Left lung (tissue), 4 donors: ENCODE measurements at regions not wholly inside any gene's neighbourhood (a gene's known extent, or its start where the extent isn't known, plus 50 kb on each side); places are given as distances from the start of the nearest gene placed in this dataset.

Source experiments
- ATAC-seq: fragments of 200-7000 bp; cut with Tn5 transposase; one replicate; pipeline ENCODE4 v1.9.1; 2020; ENCODE audit warnings: moderate library complexity
- DNase-seq, 4 donors: peaks; one replicate each; pipeline ENCODE4 v3.0.0-alpha.2; 2013 to 2020
- H3K27ac ChIP-seq, 2 donors: fragments of 200-600 bp; sonication (generic) in 1 of 2; one replicate each; pipeline versions ENCODE4 v1.5.0 to v1.8.0; 2020 to 2021
- H3K27me3 ChIP-seq, 2 donors: fragments of 200-600 bp; sonication (generic) in 1 of 2; one replicate each; pipeline versions ENCODE4 v1.5.0 to v1.8.0; 2020 to 2021
- H3K36me3 ChIP-seq, 2 donors: fragments of 200-600 bp; sonication (generic) in 1 of 2; one replicate each; pipeline versions ENCODE4 v1.5.0 to v1.8.0; 2020 to 2021
- H3K4me1 ChIP-seq, 2 donors: fragments of 200-600 bp; one replicate each; pipeline ENCODE4 v1.8.0; 2021
- H3K4me3 ChIP-seq, 2 donors: fragments of 200-600 bp; sonication (generic) in 1 of 2; one replicate each; pipeline versions ENCODE4 v1.5.0 to v1.8.0; 2020 to 2021; ENCODE audit warnings: mild to moderate bottlenecking in 1 of 2
- H3K9me3 ChIP-seq, 2 donors: fragments of 200-600 bp; sonication (generic) in 1 of 2; one replicate each; pipeline versions ENCODE4 v1.5.0 to v1.8.0; 2020 to 2021
- intact Hi-C, 2 donors: fragments of 100-400 bp; cut with DNase I; formaldehyde crosslinking; loops; one replicate each; pipeline versions ENCODE4 v1.11.2 to v1.14.2; 2022
- TF ChIP-seq, protein P1 (sequence below), 2 donors: fragments of 200-600 bp; sonication (generic) in 1 of 2; IDR thresholded peaks; one replicate each; pipeline versions ENCODE4 v1.5.0 to v1.8.0; 2021; ENCODE audit warnings: antibody characterized with exemption in 2 of 2
- donor health status: DM: no; HTN: yes; CAD: no.
- donor health status: DM: no; HTN: no; CAD: no.

DNA sequence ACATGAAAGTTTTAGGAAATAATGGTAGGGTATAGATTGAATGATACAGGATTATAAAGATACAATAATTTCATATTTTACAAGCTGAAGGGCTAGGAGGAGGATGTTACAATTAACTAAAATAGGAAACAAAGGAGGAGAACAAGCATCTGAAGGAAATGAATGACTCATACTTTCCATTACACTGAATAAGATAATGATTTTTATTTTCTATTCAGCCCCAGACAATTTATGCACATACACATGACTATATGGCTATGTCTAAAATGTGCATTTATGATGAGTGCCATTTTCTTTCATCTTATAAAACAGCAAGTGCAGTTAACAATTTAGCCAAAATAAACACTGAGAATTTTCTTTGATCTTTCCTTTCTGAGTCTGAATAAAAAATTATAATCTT, 994.6 kb upstream of the ADGRB3 start:
- Histone ChIP-seq H3K9me3 (no peaks in the 10 kb centered on the region), H3K36me3 (no peaks in the 10 kb centered on the region), H3K4me1 (no peaks in the 10 kb centered on the region), H3K27ac (no peak overlapping the region), H3K27me3 (no peaks in the 10 kb centered on the region), H3K4me3 (no peak overlapping the region)
- TF ChIP-seq, protein P1, sequence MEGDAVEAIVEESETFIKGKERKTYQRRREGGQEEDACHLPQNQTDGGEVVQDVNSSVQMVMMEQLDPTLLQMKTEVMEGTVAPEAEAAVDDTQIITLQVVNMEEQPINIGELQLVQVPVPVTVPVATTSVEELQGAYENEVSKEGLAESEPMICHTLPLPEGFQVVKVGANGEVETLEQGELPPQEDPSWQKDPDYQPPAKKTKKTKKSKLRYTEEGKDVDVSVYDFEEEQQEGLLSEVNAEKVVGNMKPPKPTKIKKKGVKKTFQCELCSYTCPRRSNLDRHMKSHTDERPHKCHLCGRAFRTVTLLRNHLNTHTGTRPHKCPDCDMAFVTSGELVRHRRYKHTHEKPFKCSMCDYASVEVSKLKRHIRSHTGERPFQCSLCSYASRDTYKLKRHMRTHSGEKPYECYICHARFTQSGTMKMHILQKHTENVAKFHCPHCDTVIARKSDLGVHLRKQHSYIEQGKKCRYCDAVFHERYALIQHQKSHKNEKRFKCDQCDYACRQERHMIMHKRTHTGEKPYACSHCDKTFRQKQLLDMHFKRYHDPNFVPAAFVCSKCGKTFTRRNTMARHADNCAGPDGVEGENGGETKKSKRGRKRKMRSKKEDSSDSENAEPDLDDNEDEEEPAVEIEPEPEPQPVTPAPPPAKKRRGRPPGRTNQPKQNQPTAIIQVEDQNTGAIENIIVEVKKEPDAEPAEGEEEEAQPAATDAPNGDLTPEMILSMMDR (IDR thresholded peaks at IDR 0.05): no peak
- intact Hi-C loops: no loop called here
- ATAC-seq (no peak), DNase-seq (no peak)

GRCh38 chr6:67639161-67639560, 995.9 kb upstream of the ADGRB3 start:
- intact Hi-C loops: no loop called here
- no peaks in the 10 kb centered on the region for H3K27me3 ChIP-seq
- no peaks in the 10 kb centered on the region for H3K36me3 ChIP-seq
- H3K27ac ChIP-seq: no peak overlapping the region
- DNase-seq: no peak
- ATAC-seq: no peak
- TF ChIP-seq, protein P1 (IDR thresholded peaks at IDR 0.05): no peak
- peaks cover 0 to 11% of the 10 kb centered on the region in 2 donors for H3K9me3 ChIP-seq
- no peaks in the 10 kb centered on the region for H3K4me1 ChIP-seq
- no peak overlapping the region for H3K4me3 ChIP-seq

DNA sequence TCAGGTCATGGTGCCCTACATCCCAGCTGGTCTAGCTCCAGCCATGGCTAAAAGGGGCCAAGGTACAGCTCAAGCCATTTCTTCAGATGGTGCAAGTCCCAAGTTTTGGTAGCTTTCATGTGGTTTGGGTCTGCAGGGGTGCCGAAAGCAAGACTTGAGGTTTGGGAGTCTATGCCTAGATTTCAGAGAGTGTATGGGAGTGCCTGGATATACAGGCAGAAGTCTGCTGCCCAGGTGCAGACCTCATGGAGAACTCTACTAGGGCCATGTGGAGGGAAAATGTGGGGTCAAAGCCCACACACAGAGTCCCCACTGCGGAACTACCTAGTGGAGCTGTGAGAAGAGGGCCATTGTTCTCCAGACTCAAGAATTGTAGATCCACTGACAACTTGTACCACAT, 1000.9 kb upstream of the ADGRB3 start:
- Histone ChIP-seq H3K9me3 (peaks cover 0 to 25% of the 10 kb centered on the region in 2 donors), H3K36me3 (no peaks in the 10 kb centered on the region), H3K4me3 (no peak overlapping the region), H3K4me1 (no peaks in the 10 kb centered on the region), H3K27me3 (no peaks in the 10 kb centered on the region), H3K27ac (no peak overlapping the region)
- no peak for ATAC-seq
- intact Hi-C loops: no loop called here
- TF ChIP-seq, protein P1 (IDR thresholded peaks at IDR 0.05): no peak
- DNase-seq: peak in 1 of 4 donors; percentile 2

GRCh38 chr6:67633058-67633457, 1002.0 kb upstream of the ADGRB3 start:
- ATAC-seq: no peak
- TF ChIP-seq, protein P1 (IDR thresholded peaks at IDR 0.05): no peak
- H3K27me3 ChIP-seq: no peaks in the 10 kb centered on the region
- intact Hi-C loops: no loop called here
- no peak overlapping the region for H3K27ac ChIP-seq
- H3K36me3 ChIP-seq: no peaks in the 10 kb centered on the region
- no peaks in the 10 kb centered on the region for H3K4me1 ChIP-seq
- no peak overlapping the region for H3K4me3 ChIP-seq
- H3K9me3 ChIP-seq: peaks cover 0 to 25% of the 10 kb centered on the region in 2 donors
- DNase-seq: no peak

GRCh38 chr6:67630146-67630545, 1004.9 kb upstream of the ADGRB3 start:
- peak; percentile 54 for ATAC-seq
- intact Hi-C loops: no loop called here

More at GRCh38 chr6:67630146-67630545, 1004.9 kb upstream of the ADGRB3 start:
- no peaks in the 10 kb centered on the region for H3K4me1 ChIP-seq
- no peak for DNase-seq
- peaks cover 0 to 23% of the 10 kb centered on the region in 2 donors for H3K9me3 ChIP-seq
- TF ChIP-seq, protein P1 (IDR thresholded peaks at IDR 0.05): no peak
- H3K36me3 ChIP-seq: no peaks in the 10 kb centered on the region
- H3K4me3 ChIP-seq: no peak overlapping the region
- no peak overlapping the region for H3K27ac ChIP-seq
- no peaks in the 10 kb centered on the region for H3K27me3 ChIP-seq
